GM10248 (cell line): ENCODE measurements at regions not wholly inside any gene's neighbourhood (a gene's known extent, or its start where the extent isn't known, plus 50 kb on each side); places are given as distances from the start of the nearest gene placed in this dataset.
"Not testable (repeated sequence)": the region's sequence is repeated elsewhere in the genome, so short reads cannot be mapped to it uniquely, and the experiment has no call there.

Experiments used
- CTCF ChIA-PET: fragments of 300-600 bp; sonication (Branson Sonifier 250); formaldehyde crosslinking; extraction: SDS; loops from one replicate; lab custom pipeline; 2021; ENCODE audit warnings: antibody characterized with exemption; lab: Yijun Ruan, JAX
- POLR2A ChIA-PET: fragments of 350-650 bp; sonication (Branson Sonifier 250); formaldehyde crosslinking; extraction: SDS; loops from one replicate; lab custom pipeline; 2020; ENCODE audit warnings: antibody characterized with exemption; lab: Yijun Ruan, JAX
- DNase-seq: peaks from one replicate; pipeline ENCODE4 v3.0.0; 2012; ENCODE audit errors: extremely low spot score
- TF ChIP-seq, protein P1 (sequence below): IDR thresholded peaks from 2 replicates; pipeline ENCODE4 v1.5.1; 2012; ENCODE audit warnings: mild to moderate bottlenecking, low read depth; ENCODE audit errors: extremely low read depth, missing control alignments, control extremely low read depth

DNA sequence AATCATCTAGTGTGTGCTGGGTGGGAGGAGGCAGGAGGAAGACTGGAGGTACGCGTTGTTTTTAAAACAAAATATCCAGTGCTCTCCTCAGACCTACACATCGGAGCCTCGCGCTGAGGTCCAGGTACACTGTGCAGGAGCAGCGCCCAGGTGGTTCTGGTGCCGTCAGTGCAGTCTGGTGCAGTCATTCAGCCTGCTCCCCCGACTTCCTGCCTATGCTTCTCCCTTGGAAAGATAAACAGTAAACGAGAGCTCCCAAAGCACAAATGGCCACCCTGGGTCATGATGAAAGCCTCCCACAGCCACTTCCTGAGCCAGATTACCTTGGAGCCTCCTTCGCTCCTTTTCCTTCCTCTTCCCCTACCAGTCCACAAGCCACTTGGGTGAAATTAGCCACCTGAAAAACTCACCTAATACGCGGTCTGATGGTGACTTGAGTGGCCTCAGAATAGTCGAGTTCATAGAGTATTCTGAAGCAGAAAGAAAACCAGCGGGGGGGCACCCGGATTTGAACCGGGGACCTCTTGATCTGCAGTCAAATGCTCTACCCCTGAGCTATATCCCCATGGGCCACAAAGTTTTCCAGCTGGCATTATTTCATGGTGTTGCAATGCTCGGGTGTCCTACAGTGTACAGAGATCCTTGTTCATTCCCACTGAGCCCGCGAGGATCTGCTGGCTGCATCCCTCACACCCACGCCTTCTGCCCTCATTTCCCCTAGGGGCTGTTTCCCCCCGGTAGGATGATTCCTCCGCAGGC lies 82.5 kb downstream of the ZNF467 start:
- DNase-seq, result no peak
- ChIA-PET CTCF (no interaction called here), POLR2A (no interaction called here)
- TF ChIP-seq, protein P1, sequence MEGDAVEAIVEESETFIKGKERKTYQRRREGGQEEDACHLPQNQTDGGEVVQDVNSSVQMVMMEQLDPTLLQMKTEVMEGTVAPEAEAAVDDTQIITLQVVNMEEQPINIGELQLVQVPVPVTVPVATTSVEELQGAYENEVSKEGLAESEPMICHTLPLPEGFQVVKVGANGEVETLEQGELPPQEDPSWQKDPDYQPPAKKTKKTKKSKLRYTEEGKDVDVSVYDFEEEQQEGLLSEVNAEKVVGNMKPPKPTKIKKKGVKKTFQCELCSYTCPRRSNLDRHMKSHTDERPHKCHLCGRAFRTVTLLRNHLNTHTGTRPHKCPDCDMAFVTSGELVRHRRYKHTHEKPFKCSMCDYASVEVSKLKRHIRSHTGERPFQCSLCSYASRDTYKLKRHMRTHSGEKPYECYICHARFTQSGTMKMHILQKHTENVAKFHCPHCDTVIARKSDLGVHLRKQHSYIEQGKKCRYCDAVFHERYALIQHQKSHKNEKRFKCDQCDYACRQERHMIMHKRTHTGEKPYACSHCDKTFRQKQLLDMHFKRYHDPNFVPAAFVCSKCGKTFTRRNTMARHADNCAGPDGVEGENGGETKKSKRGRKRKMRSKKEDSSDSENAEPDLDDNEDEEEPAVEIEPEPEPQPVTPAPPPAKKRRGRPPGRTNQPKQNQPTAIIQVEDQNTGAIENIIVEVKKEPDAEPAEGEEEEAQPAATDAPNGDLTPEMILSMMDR, result no peak

DNA sequence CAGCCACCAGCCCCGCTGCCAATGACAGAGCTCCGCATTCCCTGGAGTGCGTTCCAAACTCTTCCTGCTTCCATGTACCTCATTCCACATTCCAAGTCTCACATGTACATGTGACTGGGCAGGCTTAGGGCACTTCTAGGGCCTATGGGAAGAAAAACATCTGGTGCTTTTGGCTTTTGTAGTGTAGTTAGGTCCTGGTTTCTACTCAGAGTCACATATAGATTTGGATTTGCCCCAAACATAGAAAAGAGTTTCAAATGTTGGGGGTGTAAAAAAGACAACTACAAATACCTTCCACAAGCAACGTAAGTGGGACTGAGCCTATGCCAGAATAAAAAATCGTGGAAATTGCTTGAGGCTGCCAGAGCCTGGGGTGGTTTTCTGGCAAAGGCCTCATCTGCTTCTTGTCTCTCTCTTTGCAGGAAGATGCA lies 84.1 kb downstream of the ZNF467 start:
- no peak for DNase-seq
- TF ChIP-seq, protein P1, result no peak
- ChIA-PET CTCF (no interaction called here), POLR2A (no interaction called here)

DNA sequence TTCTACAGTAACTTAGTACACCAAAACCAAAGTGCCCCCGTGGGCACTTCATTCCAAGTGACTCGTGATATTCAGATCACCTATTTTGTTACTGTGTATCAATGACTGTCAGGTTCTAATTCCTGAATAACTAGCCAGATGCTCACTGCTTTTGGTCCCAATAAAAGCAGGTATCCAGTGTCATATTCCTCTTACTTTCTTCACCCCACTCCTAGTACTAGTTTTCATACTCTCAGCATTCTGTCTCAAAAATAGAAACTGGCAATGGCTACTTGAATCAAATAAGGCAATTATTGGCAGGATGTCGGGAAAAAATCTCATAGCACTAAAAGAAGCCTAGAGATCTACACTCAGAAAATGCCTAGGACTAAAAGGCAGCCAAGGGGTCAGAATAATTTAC lies 84.6 kb downstream of the ZNF467 start:
- TF ChIP-seq, protein P1, result no peak
- ChIA-PET CTCF (no interaction called here), POLR2A (no interaction called here)
- DNase-seq, result no peak

DNA sequence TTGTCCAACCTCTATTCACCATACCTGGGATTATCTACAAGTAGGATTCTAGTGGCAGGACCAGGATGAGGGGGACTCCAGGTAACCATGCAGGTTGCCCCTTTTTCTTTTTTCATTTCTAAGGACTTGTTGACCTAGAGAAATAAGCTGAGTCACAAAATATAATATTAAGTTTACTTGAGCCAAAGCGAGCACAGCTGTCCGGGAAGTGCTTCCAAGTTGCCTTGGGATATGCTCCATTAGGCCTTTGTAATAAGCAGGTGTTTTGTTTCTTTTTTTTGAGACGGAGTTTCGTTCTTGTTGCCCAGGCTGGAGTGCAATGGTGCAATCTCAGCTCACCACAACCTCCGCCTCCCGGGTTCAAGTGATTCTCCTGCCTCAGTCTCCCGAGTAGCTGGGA lies 85.6 kb downstream of the ZNF467 start:
- POLR2A ChIA-PET, DNase-seq: not testable (repeated sequence)
- CTCF ChIA-PET, result interaction anchor here (1.1 kb wide), 1 partner anchor 20 kb away, joined by 3 read pairs; no protein-coding TSS in a partner anchor

DNA sequence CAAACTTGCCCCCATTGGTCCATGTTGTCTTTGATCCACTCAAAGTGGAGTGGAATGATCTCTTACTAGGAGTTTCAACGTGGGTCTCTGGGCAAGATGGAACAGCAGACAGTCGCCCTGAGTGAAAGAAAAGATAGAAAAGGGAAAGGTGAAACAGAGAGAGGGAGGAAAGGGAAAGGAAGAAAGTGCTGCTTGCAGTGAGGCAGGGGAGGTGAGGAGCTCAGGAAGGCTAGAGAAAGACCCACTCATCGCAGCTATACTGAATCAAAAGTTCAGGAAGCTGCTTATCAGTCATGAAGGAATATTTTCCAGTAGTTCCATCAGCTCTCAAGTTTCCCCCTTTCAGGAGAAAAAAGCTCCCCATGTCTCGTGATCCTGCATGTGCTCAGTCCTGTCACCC lies 86.9 kb downstream of the ZNF467 start:
- CTCF ChIA-PET, result interaction anchor here (1.3 to 6.7 kb wide), 2 partner anchors 22 to 28 kb away, joined by 3 to 49 read pairs; no protein-coding TSS in a partner anchor
- TF ChIP-seq, protein P1, result no peak
- DNase-seq, result no peak
- POLR2A ChIA-PET, result no interaction called here

DNA sequence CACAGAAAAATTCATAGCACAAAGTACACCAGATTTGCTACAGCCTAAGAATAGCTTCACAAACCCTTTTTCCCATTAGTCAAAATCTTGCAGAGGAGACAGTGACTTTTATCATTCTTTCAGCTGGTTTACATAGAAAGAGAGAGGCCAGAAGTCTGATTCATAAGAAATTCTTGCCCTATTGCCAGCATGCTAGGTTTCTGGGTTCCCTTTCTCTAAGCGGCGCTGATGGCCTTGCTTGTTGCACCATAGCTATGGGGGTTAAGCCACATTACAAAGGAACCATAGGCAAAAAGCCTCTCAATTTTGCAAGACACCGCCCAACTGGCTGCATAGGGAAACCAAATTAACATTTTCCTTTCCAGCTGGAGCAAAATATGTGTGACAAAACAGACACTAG lies 87.4 kb downstream of the ZNF467 start:
- POLR2A ChIA-PET, result no interaction called here
- DNase-seq, result no peak
- CTCF ChIA-PET, result interaction anchor here (1.3 to 6.7 kb wide), 3 partner anchors 21 to 56 kb away, joined by 3 to 49 read pairs (median 4); no protein-coding TSS in a partner anchor
- TF ChIP-seq, protein P1, result no peak

DNA sequence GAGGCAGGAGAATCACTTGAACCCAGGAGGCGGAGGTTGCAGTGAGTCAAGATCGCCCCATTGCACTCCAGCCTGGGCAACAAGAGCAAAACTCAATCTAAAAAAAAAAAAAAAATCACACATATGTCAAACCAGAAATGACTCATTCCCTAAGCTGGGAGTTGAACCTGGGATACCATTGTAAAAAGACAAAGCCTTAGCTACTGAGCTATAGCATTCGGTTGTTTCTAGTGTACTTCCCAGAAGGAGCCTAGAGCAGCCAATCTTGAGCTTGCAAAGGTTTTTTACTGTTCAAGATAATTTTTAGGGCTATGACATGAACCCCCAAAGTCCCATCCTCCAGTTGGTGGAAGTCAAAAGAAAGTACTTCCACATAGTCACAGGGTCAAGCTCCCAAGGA lies 87.9 kb downstream of the ZNF467 start:
- ChIA-PET POLR2A (no interaction called here), CTCF (interaction anchor here (1.3 to 6.7 kb wide), 4 partner anchors 14 to 57 kb away, joined by 3 to 49 read pairs (median 8); no protein-coding TSS in a partner anchor)
- DNase-seq, result no peak
- TF ChIP-seq, protein P1, result no peak
